Astrocyte of the spinal cord (primary cell): ENCODE measurements at regions not wholly inside any gene's neighbourhood (a gene's known extent, or its start where the extent isn't known, plus 50 kb on each side); places are given as distances from the start of the nearest gene placed in this dataset.
A peak's percentile ranks its signal among the peaks of the same experiment; 100 is the strongest.
"Not testable (repeated sequence)": the region's sequence is repeated elsewhere in the genome, so short reads cannot be mapped to it uniquely, and the experiment has no call there.

Source experiments
- DNase-seq: peaks from one replicate; pipeline ENCODE4 v3.0.0; 2011; ENCODE audit warnings: low read depth, low spot score
- H3K4me3 ChIP-seq: 2 replicates; pipeline ENCODE4 v1.5.1; 2011; ENCODE audit warnings: low read depth, mild to moderate bottlenecking, low read length, moderate library complexity
- CTCF ChIP-seq: IDR thresholded peaks from 2 replicates; pipeline ENCODE4 v1.5.1; 2012; ENCODE audit warnings: low read depth, mild to moderate bottlenecking, low read length, inconsistent platforms
- in situ Hi-C: cut with HindIII; loops from 2 replicates; pipeline ENCODE4 v1.10.0; 2017; ENCODE audit warnings: low sequenced_read_pairs

DNA sequence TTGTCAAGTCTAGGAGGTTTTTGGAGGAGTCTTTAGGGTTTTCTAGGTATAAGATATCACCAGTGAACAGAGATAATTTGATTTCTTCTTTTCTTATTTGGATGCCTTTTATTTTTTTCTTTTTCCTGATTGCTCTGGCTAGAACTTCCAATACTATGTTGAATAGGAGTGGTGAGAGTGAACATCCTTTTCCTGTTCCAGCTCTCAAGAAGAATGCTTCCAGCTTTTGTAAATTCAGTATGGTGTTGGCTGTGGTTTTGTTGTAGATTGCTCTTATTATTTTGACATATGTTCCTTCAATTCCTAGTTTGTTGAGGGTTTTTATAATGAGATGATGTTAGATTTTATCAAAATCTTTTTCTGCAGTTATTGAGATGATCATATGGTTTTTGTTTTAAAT, 165.6 kb upstream of the WDFY3 start:
- in situ Hi-C loops: no loop called here
- H3K4me3 ChIP-seq: no peak overlapping the region
- no peak for TF ChIP-seq CTCF
- no peak for DNase-seq

- no peak overlapping the region for H3K4me3 ChIP-seq
- in situ Hi-C loops: no loop called here
- TF ChIP-seq CTCF: no peak
- no peak for DNase-seq
Observed at GRCh38 chr4:85132570-85132969, 166.1 kb upstream of the WDFY3 start.

DNA sequence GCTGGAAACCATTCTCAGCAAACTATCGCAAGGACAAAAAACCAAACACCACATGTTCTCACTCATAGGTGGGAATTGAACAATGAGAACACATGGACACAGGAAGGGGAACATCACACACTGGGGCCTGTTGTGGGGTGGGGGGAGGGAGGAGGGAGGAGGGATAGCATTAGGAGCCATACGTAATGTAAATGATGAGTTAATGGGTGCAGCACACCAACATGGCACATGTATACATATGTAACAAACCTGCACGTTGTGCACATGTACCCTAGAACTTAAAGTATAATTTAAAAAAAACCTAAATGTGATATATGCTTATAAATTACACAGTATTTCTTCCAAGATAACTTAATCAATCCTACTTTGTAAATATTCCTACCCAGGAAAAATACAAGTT, 173.3 kb upstream of the WDFY3 start:
- in situ Hi-C loops, DNase-seq, H3K4me3 ChIP-seq: not testable (repeated sequence)

DNA sequence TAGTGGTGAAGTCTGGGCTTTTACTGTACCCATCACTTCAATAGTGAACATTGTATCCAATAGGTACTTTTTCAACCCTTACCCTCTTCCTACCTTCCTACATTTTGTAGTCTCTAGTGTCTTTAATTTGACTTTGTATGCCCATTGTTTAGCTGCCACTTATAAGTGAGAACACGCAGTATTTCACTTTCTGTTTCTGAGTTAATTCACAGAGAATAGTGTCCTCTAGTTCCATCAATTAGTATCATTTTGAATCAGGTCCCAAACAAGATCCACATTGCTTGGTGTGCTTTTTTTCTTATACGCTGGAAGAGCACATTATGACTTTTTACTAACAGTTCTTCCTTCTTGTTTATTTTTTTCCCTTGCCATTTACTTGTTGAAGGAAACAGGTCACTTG, 176.0 kb upstream of the WDFY3 start:
- no peak overlapping the region for H3K4me3 ChIP-seq
- no peak for TF ChIP-seq CTCF
- DNase-seq: no peak
- in situ Hi-C loops: no loop called here

GRCh38 chr4:85147481-85148076, 181.1 kb upstream of the WDFY3 start:
- in situ Hi-C loops: no loop called here
- no peak overlapping the region for H3K4me3 ChIP-seq
- DNase-seq: peak; percentile 73
- peak; percentile 54 for TF ChIP-seq CTCF

DNA sequence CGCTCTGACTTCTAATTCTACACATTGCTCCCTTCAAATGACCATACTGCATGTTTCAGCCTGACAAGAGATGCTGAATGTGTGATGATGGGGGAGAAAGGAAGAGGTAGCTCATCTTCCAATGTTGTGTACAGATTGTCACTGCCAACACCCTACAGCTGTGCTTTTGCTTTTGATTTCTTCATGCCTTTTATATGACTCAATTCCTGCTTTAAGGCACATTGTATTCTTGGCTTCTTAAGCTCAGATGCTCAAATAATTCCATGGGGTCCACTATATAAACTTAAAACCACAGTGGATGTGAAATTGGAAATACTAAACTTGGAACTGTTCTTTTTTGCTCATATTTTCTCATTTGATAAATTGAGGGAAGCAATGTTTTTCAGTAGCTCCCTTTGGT, 183.2 kb upstream of the WDFY3 start:
- H3K4me3 ChIP-seq: no peak overlapping the region
- no peak for TF ChIP-seq CTCF
- in situ Hi-C loops: no loop called here
- DNase-seq: peak; percentile 64

DNA sequence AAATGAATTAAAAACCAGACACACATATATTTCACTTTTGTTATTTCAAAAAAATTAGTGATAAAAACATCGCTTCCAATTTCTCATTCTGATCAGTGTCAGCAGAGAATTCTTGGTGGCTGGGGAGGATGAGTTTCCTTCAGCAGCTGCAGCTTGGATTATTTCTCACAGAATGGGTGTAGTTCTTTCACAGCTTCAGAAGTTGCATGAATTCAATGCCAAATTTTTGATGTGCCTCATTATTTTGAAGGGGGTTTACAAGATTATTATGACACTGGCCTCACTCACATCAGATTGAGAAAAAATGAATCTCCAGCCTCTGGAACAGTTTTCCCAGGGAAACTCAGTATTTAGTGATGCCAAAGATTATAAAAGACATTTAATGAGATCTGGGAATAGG, 184.9 kb upstream of the WDFY3 start:
- in situ Hi-C loops: no loop called here
- DNase-seq: no peak
- H3K4me3 ChIP-seq: no peak overlapping the region
- no peak for TF ChIP-seq CTCF
